HG03442 (cell line): ENCODE measurements at regions not wholly inside any gene's neighbourhood (a gene's known extent, or its start where the extent isn't known, plus 50 kb on each side); places are given as distances from the start of the nearest gene placed in this dataset.
"Not testable (repeated sequence)": the region's sequence is repeated elsewhere in the genome, so short reads cannot be mapped to it uniquely, and the experiment has no call there.

Experiments
- ATAC-seq: cut with Tn5 transposase; IDR thresholded peaks from one replicate; pipeline ENCODE4 v1.9.1; 2021; ENCODE audit warnings: mild to moderate bottlenecking, moderate library complexity; ENCODE audit not compliant: unreplicated experiment

GRCh38 chr6:14383393-14384174 is 266.0 kb downstream of the CD83 start:
- no peak for ATAC-seq

GRCh38 chr6:14384175-14384949 is 266.8 kb downstream of the CD83 start:
- no peak for ATAC-seq

DNA sequence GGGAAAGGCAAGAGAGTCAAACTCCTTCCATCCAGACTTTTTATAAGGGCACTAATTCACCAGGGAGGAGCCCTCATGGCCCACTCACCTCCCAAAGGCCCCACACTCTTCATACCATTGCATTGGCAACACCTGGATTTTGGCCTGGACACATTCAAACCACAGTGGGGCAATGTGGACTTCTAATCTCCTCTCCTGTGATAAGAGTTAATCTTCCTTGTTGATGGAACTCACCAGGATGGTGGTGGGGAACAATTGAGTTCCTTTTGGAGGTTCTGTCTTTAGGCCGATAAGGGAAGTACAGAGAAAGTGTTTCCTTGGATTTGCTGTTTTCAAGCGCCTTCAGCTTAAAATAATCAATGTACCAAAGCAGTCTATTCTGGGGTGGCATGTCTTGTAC is 268.7 kb downstream of the CD83 start:
- ATAC-seq: no peak

GRCh38 chr6:14386668-14387067 is 269.1 kb downstream of the CD83 start:
- ATAC-seq: no peak

DNA sequence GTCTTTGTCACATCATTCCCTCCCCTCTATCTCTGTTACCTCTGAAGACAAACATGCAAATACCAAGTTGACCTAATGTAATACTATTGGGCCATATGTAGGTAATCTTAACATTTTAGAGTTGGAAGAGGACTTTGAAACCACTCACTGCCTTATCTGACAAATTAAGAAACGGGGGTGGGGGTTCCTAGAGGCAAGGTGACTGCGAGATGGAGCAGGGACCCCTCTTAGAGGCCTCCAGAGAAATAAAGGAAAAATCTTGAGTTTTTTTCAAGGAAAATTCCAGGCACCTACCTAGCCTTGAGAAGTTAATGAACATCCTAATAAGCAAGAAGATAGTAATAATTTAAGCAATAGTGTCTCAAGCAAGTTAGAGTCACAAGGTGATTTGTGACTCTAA is 270.8 kb downstream of the CD83 start:
- no peak for ATAC-seq

DNA sequence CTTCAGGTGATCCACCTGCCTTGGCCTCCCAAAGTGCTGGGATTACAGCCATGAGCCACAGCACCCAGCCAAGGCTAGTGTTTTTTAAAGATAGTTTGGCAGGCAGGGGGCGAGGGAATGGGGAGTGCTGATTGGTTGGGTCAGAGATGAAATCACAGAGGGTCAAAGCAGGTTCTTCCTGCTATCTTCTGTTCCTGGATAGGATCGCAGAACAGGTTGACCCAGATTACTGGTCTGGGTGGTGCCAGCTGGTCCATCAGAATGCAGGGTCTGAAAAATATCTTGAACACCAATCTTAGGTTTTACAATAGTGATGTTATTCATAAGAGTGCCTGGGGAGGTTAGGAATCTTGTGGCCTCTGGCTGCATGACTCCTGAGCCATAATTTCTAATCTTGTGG is 272.2 kb downstream of the CD83 start:
- ATAC-seq: not testable (repeated sequence)

GRCh38 chr6:14390805-14391204 is 273.2 kb downstream of the CD83 start:
- ATAC-seq: no peak

GRCh38 chr6:14393910-14394309 is 276.3 kb downstream of the CD83 start:
- ATAC-seq: no peak

DNA sequence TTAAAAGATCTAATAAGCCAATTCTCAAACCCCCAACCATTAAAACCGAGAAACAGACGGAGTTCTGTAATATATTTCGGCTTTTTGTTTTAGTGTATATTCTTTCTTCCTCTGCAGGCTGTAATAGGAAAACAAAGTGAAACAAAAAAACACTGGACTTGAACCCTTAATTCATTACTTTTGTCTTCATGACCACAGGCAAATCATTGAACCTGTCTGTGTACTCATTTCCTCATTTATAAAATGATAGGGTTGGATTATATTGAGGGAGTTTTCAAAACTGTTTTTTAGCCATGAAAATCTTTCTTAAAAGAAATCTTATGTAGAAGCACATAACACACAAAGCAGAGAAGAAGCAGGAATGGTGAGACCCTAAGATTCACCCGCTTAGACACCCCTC is 278.8 kb downstream of the CD83 start:
- ATAC-seq: no peak

GRCh38 chr6:14396826-14397517 is 279.4 kb downstream of the CD83 start:
- no peak for ATAC-seq

- ATAC-seq: no peak
Measured at GRCh38 chr6:14397518-14397901, 279.9 kb downstream of the CD83 start.

DNA sequence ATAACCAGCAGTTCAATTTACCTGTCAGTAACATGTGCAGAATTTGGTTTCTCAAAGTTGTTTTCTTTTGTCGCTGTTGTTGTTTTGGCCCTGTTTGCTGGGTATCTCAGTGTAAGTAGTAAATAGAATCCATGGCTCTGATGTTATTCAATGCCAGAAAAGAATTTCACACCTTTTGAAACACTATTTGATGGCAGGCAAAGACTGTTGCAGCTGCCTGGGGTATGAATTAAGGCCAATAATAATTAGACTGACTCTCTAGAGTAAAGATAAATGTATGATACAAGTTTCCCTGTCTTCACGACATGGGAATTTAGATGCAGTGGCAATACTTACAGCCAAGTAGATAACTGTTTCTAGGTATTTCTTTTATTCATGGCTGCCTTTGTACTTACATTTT is 281.4 kb downstream of the CD83 start:
- no peak for ATAC-seq

DNA sequence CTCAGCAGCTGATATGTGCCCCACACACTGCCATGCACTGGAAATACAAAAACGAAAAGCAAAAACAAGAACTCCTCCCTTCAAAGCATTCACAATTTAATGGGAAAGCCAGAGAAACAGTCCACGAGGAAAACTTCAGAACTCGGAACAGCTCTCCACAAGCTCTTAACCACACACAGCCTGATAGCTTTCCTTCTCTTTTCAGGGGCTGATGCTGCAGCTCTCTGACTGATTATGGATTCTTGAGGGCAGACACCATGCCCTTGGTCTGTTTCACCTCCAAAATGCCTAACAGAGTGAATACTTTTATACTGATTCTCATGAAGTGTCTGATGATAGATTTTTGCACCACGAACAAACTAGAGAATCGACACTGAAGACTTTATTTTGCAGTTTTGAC is 282.1 kb downstream of the CD83 start:
- no peak for ATAC-seq

GRCh38 chr6:14401246-14401645 is 283.7 kb downstream of the CD83 start:
- no peak for ATAC-seq

- ATAC-seq: no peak
Measured at GRCh38 chr6:14406614-14407331, 289.2 kb downstream of the CD83 start.

- ATAC-seq: no peak
Measured at GRCh38 chr6:14408446-14408845, 290.9 kb downstream of the CD83 start.

GRCh38 chr6:14412026-14412425 is 294.5 kb downstream of the CD83 start:
- no peak for ATAC-seq

DNA sequence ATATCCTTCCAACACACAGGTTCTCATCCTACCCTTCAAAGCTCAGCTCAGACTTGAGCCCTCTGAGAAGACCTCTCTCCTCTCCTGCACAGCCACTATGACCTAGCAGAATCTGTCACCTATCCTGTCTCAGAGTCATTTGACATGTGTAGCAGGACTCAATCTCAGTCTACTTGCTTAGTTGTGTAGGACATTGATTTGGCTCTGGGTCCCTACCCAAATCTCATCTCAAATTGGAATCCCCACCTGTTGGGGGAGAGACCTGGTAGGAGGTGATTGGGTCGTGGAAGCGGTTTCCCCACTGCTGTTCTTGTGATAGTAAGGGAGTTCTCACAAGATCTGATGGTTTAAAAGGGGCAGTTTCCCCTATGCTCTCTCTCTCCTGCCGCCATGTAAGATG is 297.9 kb downstream of the CD83 start:
- no peak for ATAC-seq

GRCh38 chr6:14417377-14417776 is 299.8 kb downstream of the CD83 start:
- no peak for ATAC-seq

GRCh38 chr6:14419224-14419623 is 301.7 kb downstream of the CD83 start:
- not testable (repeated sequence) for ATAC-seq

- ATAC-seq: no peak
Measured at GRCh38 chr6:14422061-14422460, 304.5 kb downstream of the CD83 start.
